A549 (cell line): ENCODE measurements at regions not wholly inside any gene's neighbourhood (a gene's known extent, or its start where the extent isn't known, plus 50 kb on each side); places are given as distances from the start of the nearest gene placed in this dataset.

Source experiments
- ATAC-seq, 2 experiments: fragments of 200-7000 bp in 1 of 2; fragments of >200 bp in 1 of 2; cut with Nextera tagmentation in 1 of 2; cut with Tn5 transposase in 1 of 2; 3 replicates each; pipeline versions ENCODE4 v1.8.0 to v1.9.1; 2018 to 2020; ENCODE audit warnings: mild to moderate bottlenecking in 1 of 2, moderate library complexity in 1 of 2
- CTCF ChIA-PET: fragments of 300-600 bp; sonication (Branson Sonifier 250); formaldehyde crosslinking; extraction: SDS; loops from one replicate; lab custom pipeline; 2021; ENCODE audit warnings: antibody characterized with exemption, inconsistent platforms; lab: Yijun Ruan, JAX
- POLR2A ChIA-PET: fragments of 350-600 bp; formaldehyde crosslinking; extraction: SDS; loops from one replicate; lab custom pipeline; 2021; ENCODE audit warnings: antibody characterized with exemption, inconsistent platforms; lab: Yijun Ruan, JAX
- DNase-seq, 2 experiments: peaks; one replicate each; pipeline versions ENCODE4 v3.0.0 to v3.0.0-alpha.2; 2011 to 2016; ENCODE audit warnings: low read depth in 1 of 2, low spot score in 1 of 2
- FAIRE-seq: peaks from 2 replicates; lab custom pipeline; 2011; peaks lifted over from hg19 to GRCh38; lab: Jason Lieb, UNC
- H3K27ac ChIP-seq, 2 experiments: fragments of >200 bp; sonication (Bioruptor Twin); formaldehyde crosslinking; 3 replicates each; pipeline ENCODE4 v1.5.1; 2016 to 2017
- H3K4me1 ChIP-seq: fragments of >200 bp; sonication (Bioruptor Twin); formaldehyde crosslinking; 3 replicates; pipeline ENCODE4 v1.6.1; 2016
- H3K4me2 ChIP-seq: fragments of >200 bp; sonication (Bioruptor Twin); formaldehyde crosslinking; 3 replicates; pipeline ENCODE4 v1.6.1; 2016
- H3K4me3 ChIP-seq: fragments of >200 bp; sonication (Bioruptor Twin); formaldehyde crosslinking; 3 replicates; pipeline ENCODE4 v1.5.1; 2016
- H3K9me3 ChIP-seq: fragments of >200 bp; sonication (Bioruptor Twin); formaldehyde crosslinking; 3 replicates; pipeline ENCODE4 v1.6.1; 2016
- BHLHE40 ChIP-seq: IDR thresholded peaks from 2 replicates; pipeline ENCODE4 v1.6.1; 2012; ENCODE audit warnings: low read depth, low read length, inconsistent platforms
- CEBPB ChIP-seq, 2 experiments: fragments of >200 bp in 1 of 2; sonication (Bioruptor Twin) in 1 of 2; formaldehyde crosslinking in 1 of 2; IDR thresholded peaks; 2 replicates each; pipeline ENCODE4 v1.6.1; 2012 to 2016
- CHD2 ChIP-seq: fragments of 150-350 bp; IDR thresholded peaks from 2 replicates; pipeline ENCODE4 v1.6.1; 2014; ENCODE audit warnings: low read length; ENCODE audit not compliant: partially characterized antibody
- EHF ChIP-seq: fragments of 250-450 bp; sonication (Bioruptor Pico); IDR thresholded peaks from 2 replicates; pipeline ENCODE4 v1.5.0; 2020; ENCODE audit warnings: mild to moderate bottlenecking
- EHMT2 ChIP-seq: fragments of 200-600 bp; sonication (generic); IDR thresholded peaks from 2 replicates; pipeline ENCODE4 v1.6.1; 2016; ENCODE audit warnings: antibody characterized with exemption, low read depth, mild to moderate bottlenecking, moderate library complexity
- ELK1 ChIP-seq: fragments of 150-350 bp; IDR thresholded peaks from 2 replicates; pipeline ENCODE4 v1.6.1; 2014; ENCODE audit warnings: low read depth, mild to moderate bottlenecking, low read length
- EP300 ChIP-seq, 2 experiments: fragments of >200 bp; sonication (Bioruptor Twin); formaldehyde crosslinking; IDR thresholded peaks; 2 replicates in 1 of 2; 3 replicates in 1 of 2; pipeline ENCODE4 v1.6.1; 2016 to 2017
- FOSB ChIP-seq: fragments of 250-450 bp; sonication (Bioruptor Pico); IDR thresholded peaks from 2 replicates; pipeline ENCODE4 v1.5.0; 2020; ENCODE audit warnings: mild to moderate bottlenecking, moderate library complexity
- GATA3 ChIP-seq: IDR thresholded peaks from 2 replicates; pipeline ENCODE4 v1.6.1; 2012; ENCODE audit warnings: borderline replicate concordance
- HES2 ChIP-seq: fragments of >200 bp; sonication (Bioruptor Twin); formaldehyde crosslinking; IDR thresholded peaks from 2 replicates; pipeline ENCODE4 v1.6.1; 2016
- HEYL ChIP-seq: fragments of 250-450 bp; sonication (Bioruptor Pico); IDR thresholded peaks from 2 replicates; pipeline ENCODE4 v1.8.0; 2021; ENCODE audit warnings: mild to moderate bottlenecking, moderate library complexity
- JUNB ChIP-seq: fragments of >200 bp; sonication (Bioruptor Twin); formaldehyde crosslinking; IDR thresholded peaks from 2 replicates; pipeline ENCODE4 v1.6.1; 2016
- KDM5A ChIP-seq: fragments of 200-600 bp; sonication (generic); IDR thresholded peaks from 2 replicates; pipeline ENCODE4 v1.6.1; 2016; ENCODE audit warnings: antibody characterized with exemption, mild to moderate bottlenecking
- NFE2L2 ChIP-seq: fragments of 150-350 bp; conservative IDR thresholded peaks from 2 replicates; pipeline ENCODE4 v1.6.1; 2014; ENCODE audit warnings: low read length
- PBX3 ChIP-seq: IDR thresholded peaks from 2 replicates; pipeline ENCODE4 v1.6.1; 2012
- RAD21 ChIP-seq, 2 experiments: fragments of >200 bp in 1 of 2; sonication (Bioruptor Twin) in 1 of 2; formaldehyde crosslinking in 1 of 2; IDR thresholded peaks in 1 of 2; conservative IDR thresholded peaks in 1 of 2; 2 replicates in 1 of 2; 3 replicates in 1 of 2; pipeline ENCODE4 v1.6.1; 2012 to 2018; ENCODE audit warnings: inconsistent platforms in 1 of 2
- RCOR1 ChIP-seq: fragments of 150-350 bp; IDR thresholded peaks from 2 replicates; pipeline ENCODE4 v1.6.1; 2014; ENCODE audit warnings: antibody characterized with exemption, low read length, low read depth
- RFX5 ChIP-seq: fragments of 450-650 bp; IDR thresholded peaks from 2 replicates; pipeline ENCODE4 v1.7.1; 2014; ENCODE audit warnings: antibody characterized with exemption, mild to moderate bottlenecking, moderate library complexity
- SREBF2 ChIP-seq: fragments of 450-650 bp; IDR thresholded peaks from 2 replicates; pipeline ENCODE4 v1.6.1; 2014; ENCODE audit warnings: mild to moderate bottlenecking, moderate library complexity
- TFCP2L1 ChIP-seq: fragments of 250-450 bp; sonication (Bioruptor Pico); IDR thresholded peaks from 2 replicates; pipeline ENCODE4 v1.5.0; 2021; ENCODE audit warnings: mild to moderate bottlenecking
- ZC3H11A ChIP-seq: fragments of 450-650 bp; IDR thresholded peaks from 2 replicates; pipeline ENCODE4 v1.6.1; 2014; ENCODE audit warnings: antibody characterized with exemption, mild to moderate bottlenecking
- ZFP36 ChIP-seq: fragments of 450-650 bp; IDR thresholded peaks from 2 replicates; pipeline ENCODE4 v1.6.1; 2014; ENCODE audit warnings: borderline replicate concordance; ENCODE audit not compliant: partially characterized antibody
- WGBS: methylation state at CpG from one replicate; pipeline ENCODE4 v1.1.6; 2017; ENCODE audit errors: missing lambda C conversion rate; 5-methylcytosine and 5-hydroxymethylcytosine counted together

- no peak for ATAC-seq
- no peaks in the 10 kb centered on the region for H3K4me1 ChIP-seq
- 23% methylated on average over 6 of the region's 6 CpGs for WGBS
- TF ChIP-seq FOSB (CRISPR knock-in tag) (no peak), TFCP2L1 (CRISPR knock-in tag) (no peak), KDM5A (no peak), RCOR1 (no peak), NFE2L2 (no peak), EHF (CRISPR knock-in tag) (no peak), JUNB (no peak)
- TF ChIP-seq, all 56 proteins: peak for 0
- no peaks in the 10 kb centered on the region for H3K9me3 ChIP-seq
- ChIA-PET POLR2A (no interaction called here), CTCF (no interaction called here)
- no peak for DNase-seq
- no peak overlapping the region for H3K27ac ChIP-seq
- no peak for FAIRE-seq
- no peak overlapping the region for H3K4me2 ChIP-seq
- no peak overlapping the region for H3K4me3 ChIP-seq
Measured at GRCh38 chr3:191707817-191708216, 246.9 kb downstream of the PYDC2 start.

- Histone ChIP-seq H3K4me3 (no peak overlapping the region), H3K9me3 (no peaks in the 10 kb centered on the region), H3K4me1 (no peaks in the 10 kb centered on the region), H3K27ac (no peak overlapping the region), H3K4me2 (no peak overlapping the region)
- ChIA-PET POLR2A (no interaction called here), CTCF (no interaction called here)
- DNase-seq (no peak), ATAC-seq (no peak), FAIRE-seq (no peak)
- no peak for TF ChIP-seq ZC3H11A
- no peak for TF ChIP-seq SREBF2
- no peak for TF ChIP-seq PBX3
- no peak for TF ChIP-seq RFX5
- TF ChIP-seq ZFP36, result no peak
- no peak for TF ChIP-seq HEYL (CRISPR knock-in tag)
- TF ChIP-seq RCOR1, result no peak
- TF ChIP-seq TFCP2L1 (CRISPR knock-in tag), result no peak
- no peak for TF ChIP-seq ELK1
- TF ChIP-seq JUNB, result no peak
- TF ChIP-seq KDM5A, result no peak
- TF ChIP-seq CHD2, result no peak
- TF ChIP-seq BHLHE40, result no peak
- TF ChIP-seq RAD21 (conservative IDR thresholded peaks at IDR 0.05 in 1 of 2, IDR thresholded peaks at IDR 0.05 in 1 of 2), result no peak
- TF ChIP-seq HES2, result no peak
- 13% methylated on average over 1 of the region's 1 CpG for WGBS
Measured at GRCh38 chr3:191715585-191715984, 254.6 kb downstream of the PYDC2 start.

- DNase-seq (no peak), ATAC-seq (no peak), FAIRE-seq (no peak)
- TF ChIP-seq GATA3, result no peak
- TF ChIP-seq CEBPB (IDR thresholded peaks at IDR 0.05), result no peak
- TF ChIP-seq BHLHE40, result no peak
- no peak for TF ChIP-seq EP300 (IDR thresholded peaks at IDR 0.05)
- TF ChIP-seq KDM5A, result no peak
- no peak for TF ChIP-seq TFCP2L1 (CRISPR knock-in tag)
- no peak for TF ChIP-seq ZC3H11A
- TF ChIP-seq EHMT2, result no peak
- Histone ChIP-seq H3K4me3 (no peak overlapping the region), H3K4me2 (no peak overlapping the region), H3K27ac (no peak overlapping the region), H3K9me3 (no peaks in the 10 kb centered on the region), H3K4me1 (no peaks in the 10 kb centered on the region)
- POLR2A ChIA-PET, result no interaction called here
- 34% methylated on average over 4 of the region's 4 CpGs for WGBS
- CTCF ChIA-PET, result no interaction called here
Measured at GRCh38 chr3:191721390-191721861, 260.5 kb downstream of the PYDC2 start.
